ENCODE measurements at regions not wholly inside any gene's neighbourhood (a gene's known extent, or its start where the extent isn't known, plus 50 kb on each side); places are given as distances from the start of the nearest gene placed in this dataset.

DNA sequence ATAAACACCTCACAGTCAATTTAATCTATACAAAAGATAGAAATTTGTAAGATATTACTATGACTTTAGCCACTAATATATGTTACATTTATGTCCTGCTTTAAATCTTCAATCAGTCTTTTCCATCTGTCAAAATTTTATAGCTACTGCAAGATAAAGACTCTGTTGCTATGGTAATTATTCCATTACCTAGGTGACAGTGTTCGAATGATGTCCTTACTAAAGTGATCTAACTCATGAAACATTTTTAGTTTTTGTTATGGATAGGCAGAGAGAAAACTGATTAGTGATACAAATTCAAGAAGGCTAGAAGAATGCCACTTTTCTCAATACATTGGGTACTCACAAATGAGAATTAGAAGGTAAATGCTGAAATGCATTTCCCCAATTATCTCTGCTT, 359.9 kb upstream of the FSHR start:
- no peak for DNase-seq (ENCODE audit: low spot score in 2 of 2)
- intact Hi-C loops (cut with DNase I; ENCODE audit: low total_unique reads), result no loop called here
- Histone ChIP-seq H3K36me3 (no peaks in the 10 kb centered on the region), H3K4me3 (no peak overlapping the region), H3K27me3 (no peaks in the 10 kb centered on the region), H3K27ac (no peak overlapping the region), H3K9me3 (peaks cover 0 to 7% of the 10 kb centered on the region in 2 donors), H3K4me1 (no peaks in the 10 kb centered on the region)
- TF ChIP-seq POLR2AphosphoS5 (IDR thresholded peaks at IDR 0.05) (no peak), POLR2A (IDR thresholded peaks at IDR 0.05) (no peak)
- TF ChIP-seq, protein P1, sequence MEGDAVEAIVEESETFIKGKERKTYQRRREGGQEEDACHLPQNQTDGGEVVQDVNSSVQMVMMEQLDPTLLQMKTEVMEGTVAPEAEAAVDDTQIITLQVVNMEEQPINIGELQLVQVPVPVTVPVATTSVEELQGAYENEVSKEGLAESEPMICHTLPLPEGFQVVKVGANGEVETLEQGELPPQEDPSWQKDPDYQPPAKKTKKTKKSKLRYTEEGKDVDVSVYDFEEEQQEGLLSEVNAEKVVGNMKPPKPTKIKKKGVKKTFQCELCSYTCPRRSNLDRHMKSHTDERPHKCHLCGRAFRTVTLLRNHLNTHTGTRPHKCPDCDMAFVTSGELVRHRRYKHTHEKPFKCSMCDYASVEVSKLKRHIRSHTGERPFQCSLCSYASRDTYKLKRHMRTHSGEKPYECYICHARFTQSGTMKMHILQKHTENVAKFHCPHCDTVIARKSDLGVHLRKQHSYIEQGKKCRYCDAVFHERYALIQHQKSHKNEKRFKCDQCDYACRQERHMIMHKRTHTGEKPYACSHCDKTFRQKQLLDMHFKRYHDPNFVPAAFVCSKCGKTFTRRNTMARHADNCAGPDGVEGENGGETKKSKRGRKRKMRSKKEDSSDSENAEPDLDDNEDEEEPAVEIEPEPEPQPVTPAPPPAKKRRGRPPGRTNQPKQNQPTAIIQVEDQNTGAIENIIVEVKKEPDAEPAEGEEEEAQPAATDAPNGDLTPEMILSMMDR (IDR thresholded peaks at IDR 0.05), result no peak

DNA sequence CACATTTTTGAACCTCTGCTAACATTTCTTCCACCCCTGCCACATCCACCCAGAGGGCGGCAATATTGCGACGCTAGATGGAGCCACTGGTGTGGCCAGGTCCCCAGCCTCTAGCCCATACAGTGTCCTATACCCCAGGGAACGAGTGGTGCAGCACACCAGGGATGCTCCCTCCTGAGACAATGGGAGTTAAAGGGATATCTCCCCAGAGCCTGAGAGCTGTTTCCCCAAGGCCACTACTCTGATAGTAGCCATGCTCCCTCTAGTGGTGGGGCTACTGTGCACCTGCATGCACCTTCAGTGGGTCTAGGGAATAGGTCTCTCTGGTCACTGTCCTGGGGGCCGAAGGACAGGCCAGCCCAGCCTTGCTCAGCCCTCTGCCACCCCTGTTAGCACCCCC, 336.4 kb upstream of the FSHR start:
- DNase-seq (ENCODE audit: low spot score in 2 of 2), result no peak

DNA sequence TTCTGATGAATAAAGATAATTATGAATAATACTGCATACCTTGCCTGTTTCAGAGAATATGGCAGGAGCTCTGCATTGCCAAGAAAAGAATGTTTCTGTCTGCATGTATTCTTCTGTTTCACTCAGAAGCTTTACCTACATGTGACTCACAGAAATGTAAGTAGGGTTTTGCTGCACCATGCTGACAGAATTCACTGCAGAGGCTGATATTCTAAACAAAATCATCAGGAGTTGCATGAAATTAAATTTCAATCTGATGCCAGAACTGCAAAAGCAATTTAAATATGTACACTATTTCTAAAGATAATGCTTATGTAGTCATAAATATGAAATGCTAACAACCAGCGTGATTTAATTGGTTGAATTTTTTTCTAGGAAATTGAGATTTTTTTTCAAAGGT, 332.8 kb upstream of the FSHR start:
- intact Hi-C loops (cut with DNase I; ENCODE audit: low total_unique reads), result no loop called here
- H3K27ac ChIP-seq, result no peak overlapping the region
- no peaks in the 10 kb centered on the region for H3K36me3 ChIP-seq
- no peaks in the 10 kb centered on the region for H3K27me3 ChIP-seq
- no peak for DNase-seq (ENCODE audit: low spot score in 2 of 2)
- H3K4me1 ChIP-seq, result no peaks in the 10 kb centered on the region
- H3K4me3 ChIP-seq, result no peak overlapping the region
- TF ChIP-seq POLR2AphosphoS5 (IDR thresholded peaks at IDR 0.05) (no peak), POLR2A (IDR thresholded peaks at IDR 0.05) (no peak)
- TF ChIP-seq, protein P1 (IDR thresholded peaks at IDR 0.05), result no peak
- H3K9me3 ChIP-seq, result peaks cover 0 to 7% of the 10 kb centered on the region in 2 donors

More for the DNA sequence above, 336.4 kb upstream of the FSHR start:
- Histone ChIP-seq H3K9me3 (peaks cover 3 to 7% of the 10 kb centered on the region in 2 donors), H3K36me3 (no peaks in the 10 kb centered on the region), H3K4me3 (no peak overlapping the region), H3K27me3 (no peaks in the 10 kb centered on the region), H3K4me1 (no peaks in the 10 kb centered on the region), H3K27ac (no peak overlapping the region)
- intact Hi-C loops (cut with DNase I; ENCODE audit: low total_unique reads), result no loop called here
- TF ChIP-seq, protein P1 (IDR thresholded peaks at IDR 0.05), result no peak
- TF ChIP-seq POLR2AphosphoS5 (IDR thresholded peaks at IDR 0.05) (no peak), POLR2A (IDR thresholded peaks at IDR 0.05) (no peak)

DNA sequence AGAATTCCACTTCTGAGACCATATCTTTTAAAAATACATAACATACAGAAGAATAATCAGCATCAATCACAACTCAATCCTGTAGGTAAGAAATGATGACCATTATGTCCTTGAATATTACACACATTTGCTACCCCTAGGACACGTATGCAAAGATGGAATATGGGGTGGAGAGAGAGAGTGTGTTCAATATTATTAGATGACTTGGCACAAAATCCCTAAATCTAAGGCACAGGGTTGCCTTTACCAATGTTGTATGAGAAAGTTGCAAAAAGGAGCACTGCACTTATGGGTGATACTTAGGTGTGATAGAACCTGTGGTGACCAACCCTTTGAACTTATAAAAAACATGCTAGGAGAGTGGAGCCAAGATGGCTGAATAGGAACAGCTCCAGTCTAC, 326.2 kb upstream of the FSHR start:
- peaks cover 0 to 8% of the 10 kb centered on the region in 2 donors for H3K9me3 ChIP-seq
- intact Hi-C loops (cut with DNase I; ENCODE audit: low total_unique reads), result no loop called here
- no peak overlapping the region for H3K4me3 ChIP-seq
- DNase-seq (ENCODE audit: low spot score in 2 of 2), result no peak
- H3K36me3 ChIP-seq, result no peaks in the 10 kb centered on the region
- no peaks in the 10 kb centered on the region for H3K4me1 ChIP-seq
- H3K27me3 ChIP-seq, result no peaks in the 10 kb centered on the region
- TF ChIP-seq POLR2A (IDR thresholded peaks at IDR 0.05) (no peak), POLR2AphosphoS5 (IDR thresholded peaks at IDR 0.05) (no peak)
- TF ChIP-seq, protein P1 (IDR thresholded peaks at IDR 0.05), result no peak
- no peak overlapping the region for H3K27ac ChIP-seq

DNA sequence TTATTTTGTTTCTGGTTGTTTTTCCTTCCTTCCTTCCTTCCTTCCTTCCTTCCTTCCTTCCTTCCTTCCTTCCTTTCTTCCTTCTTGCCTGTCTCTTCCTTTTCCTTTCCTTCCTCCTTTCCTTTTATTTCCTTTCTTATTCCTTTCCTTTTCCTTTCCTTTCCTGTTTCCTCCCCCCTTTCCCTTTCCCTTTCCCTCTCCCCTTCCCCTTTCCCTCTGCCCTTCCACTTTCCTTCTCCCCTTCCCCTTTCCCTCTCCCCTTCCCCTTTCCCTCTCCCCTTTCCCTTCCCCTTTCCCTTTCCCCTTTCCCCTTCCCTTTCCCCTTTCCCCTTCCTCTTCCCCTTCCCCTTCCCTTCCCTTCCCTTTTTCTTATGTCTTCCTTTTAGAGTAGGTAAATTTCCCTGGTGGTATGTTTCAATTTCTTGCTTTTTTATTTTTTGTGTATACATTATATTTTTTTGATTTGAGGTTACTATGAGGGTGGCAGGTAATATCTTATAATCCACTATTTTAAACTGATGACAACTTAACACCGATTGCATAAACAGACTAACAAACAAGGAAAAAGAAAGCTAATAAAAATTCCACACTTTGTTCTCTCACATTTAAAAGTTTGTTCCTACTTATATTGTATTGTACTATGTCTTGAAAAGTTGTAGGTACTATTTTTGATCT, 311.0 kb upstream of the FSHR start:
- intact Hi-C loops (cut with DNase I; ENCODE audit: low total_unique reads), result no loop called here
- H3K4me1 ChIP-seq, result no peaks in the 10 kb centered on the region
- DNase-seq (ENCODE audit: low spot score in 2 of 2), result no peak
- TF ChIP-seq, protein P1 (IDR thresholded peaks at IDR 0.05), result no peak
- no peak for TF ChIP-seq POLR2A (IDR thresholded peaks at IDR 0.05)
- TF ChIP-seq POLR2AphosphoS5 (IDR thresholded peaks at IDR 0.05), result no peak
- no peaks in the 10 kb centered on the region for H3K27me3 ChIP-seq
- H3K9me3 ChIP-seq, result no peaks in the 10 kb centered on the region
- H3K4me3 ChIP-seq, result no peak overlapping the region
- H3K27ac ChIP-seq, result no peak overlapping the region
- H3K36me3 ChIP-seq, result no peaks in the 10 kb centered on the region
